GM23248 (cell line): ENCODE measurements at regions not wholly inside any gene's neighbourhood (a gene's known extent, or its start where the extent isn't known, plus 50 kb on each side); places are given as distances from the start of the nearest gene placed in this dataset.

Experiments
- EZH2 ChIP-seq: fragments of 200-600 bp; sonication (generic); IDR thresholded peaks from 2 replicates; pipeline ENCODE4 v1.6.1; 2018; ENCODE audit warnings: antibody characterized with exemption, mild to moderate bottlenecking; ENCODE audit not compliant: insufficient read depth, poor library complexity, severe bottlenecking
- EZH2phosphoT487 ChIP-seq: fragments of 200-600 bp; sonication (generic); IDR thresholded peaks from 2 replicates; pipeline ENCODE4 v1.6.1; 2018; ENCODE audit warnings: antibody characterized with exemption, moderate library complexity, mild to moderate bottlenecking, low read depth; ENCODE audit not compliant: insufficient read depth

- TF ChIP-seq EZH2 (no peak), EZH2phosphoT487 (no peak)
Observed at GRCh38 chr9:108194154-108194553, 661.6 kb downstream of the ACTL7B start.
